Adrenal gland (tissue), 9 donors: ENCODE measurements at regions not wholly inside any gene's neighbourhood (a gene's known extent, or its start where the extent isn't known, plus 50 kb on each side); places are given as distances from the start of the nearest gene placed in this dataset.

Source experiments
- DNase-seq, 7 donors: peaks; one replicate each; pipeline ENCODE4 v3.0.0-alpha.2; 2019 to 2020
- H3K27ac ChIP-seq, 5 donors: fragments of 200-600 bp; sonication (generic) in 4 of 5; 1 replicate in 3 of 5; 2 replicates in 2 of 5; pipeline versions ENCODE4 v1.5.1 to v1.8.0; 2016 to 2020; ENCODE audit warnings: mild to moderate bottlenecking in 1 of 5
- H3K27me3 ChIP-seq: fragments of 200-600 bp; 2 replicates; pipeline ENCODE4 v1.8.0; 2021
- H3K36me3 ChIP-seq, 2 donors: fragments of 200-600 bp; replicated peaks in 1 of 2; 1 replicate in 1 of 2; 2 replicates in 1 of 2; pipeline versions ENCODE4 v1.5.1 to v1.8.0; 2018 to 2022
- H3K4me1 ChIP-seq, 2 donors: fragments of 200-600 bp; replicated peaks in 1 of 2; 1 replicate in 1 of 2; 2 replicates in 1 of 2; pipeline versions ENCODE4 v1.5.1 to v1.8.0; 2018 to 2021
- H3K4me3 ChIP-seq, 4 donors: fragments of 200-600 bp; sonication (generic) in 3 of 4; one replicate each; pipeline ENCODE4 v1.5.1; 2016 to 2018
- H3K9me3 ChIP-seq, 3 donors: fragments of 200-600 bp; sonication (generic) in 1 of 3; replicated peaks in 1 of 3; 1 replicate in 2 of 3; 2 replicates in 1 of 3; pipeline versions ENCODE4 v1.5.1 to v1.8.0; 2016 to 2021
- POLR2A ChIP-seq, 2 donors: fragments of 450-650 bp; IDR thresholded peaks; one replicate each; pipeline ENCODE4 v1.6.1; 2017; ENCODE audit warnings: antibody characterized with exemption in 2 of 2, mild to moderate bottlenecking in 2 of 2, moderate library complexity in 1 of 2
- WGBS, 4 donors: extraction: QIAGEN DNeasy Blood & Tissue Kit in 2 of 4; methylation state at CpG; one replicate each; pipeline versions ENCODE4 v1.1.5 to v1.1.7; 2013 to 2017; 5-methylcytosine and 5-hydroxymethylcytosine counted together
- intact Hi-C, 2 donors: fragments of 100-400 bp; cut with DNase I; formaldehyde crosslinking; loops; one replicate each; pipeline versions ENCODE4 v1.14.1 to v1.15.0; 2022 to 2023
- TF ChIP-seq, protein P1 (sequence below), 6 experiments: fragments of 450-650 bp in 4 of 6; fragments of 200-600 bp in 2 of 6; sonication (generic) in 1 of 6; IDR thresholded peaks; 1 replicate in 5 of 6; 2 replicates in 1 of 6; pipeline versions ENCODE4 v1.5.1 to v1.8.0; 2016 to 2021; ENCODE audit warnings: antibody characterized with exemption in 6 of 6, mild to moderate bottlenecking in 2 of 6, moderate library complexity in 1 of 6
- donor health status: healthy with polysubstance abuse.
- donor health status: Bipolar disorder and iron deficiency.
- donor health status: DM: yes; HTN: yes; CAD: no.
- donor health status: DM: no; HTN: no; CAD: no.
- donor health status: DM: no; HTN: no; CAD: no.

- 57 to 80% (median 75%) methylated on average over 1 of the region's 1 CpG for WGBS, 4 donors
- Histone ChIP-seq H3K4me3 (no peak overlapping the region), H3K9me3 (no peaks in the 10 kb centered on the region), H3K27ac (no peak overlapping the region), H3K4me1 (no peaks in the 10 kb centered on the region), H3K27me3 (peaks cover 14% of the 10 kb centered on the region), H3K36me3 (no peaks in the 10 kb centered on the region)
- intact Hi-C loops = no loop called here
- DNase-seq = no peak
- TF ChIP-seq POLR2A (IDR thresholded peaks at IDR 0.05) = no peak
- TF ChIP-seq, protein P1, sequence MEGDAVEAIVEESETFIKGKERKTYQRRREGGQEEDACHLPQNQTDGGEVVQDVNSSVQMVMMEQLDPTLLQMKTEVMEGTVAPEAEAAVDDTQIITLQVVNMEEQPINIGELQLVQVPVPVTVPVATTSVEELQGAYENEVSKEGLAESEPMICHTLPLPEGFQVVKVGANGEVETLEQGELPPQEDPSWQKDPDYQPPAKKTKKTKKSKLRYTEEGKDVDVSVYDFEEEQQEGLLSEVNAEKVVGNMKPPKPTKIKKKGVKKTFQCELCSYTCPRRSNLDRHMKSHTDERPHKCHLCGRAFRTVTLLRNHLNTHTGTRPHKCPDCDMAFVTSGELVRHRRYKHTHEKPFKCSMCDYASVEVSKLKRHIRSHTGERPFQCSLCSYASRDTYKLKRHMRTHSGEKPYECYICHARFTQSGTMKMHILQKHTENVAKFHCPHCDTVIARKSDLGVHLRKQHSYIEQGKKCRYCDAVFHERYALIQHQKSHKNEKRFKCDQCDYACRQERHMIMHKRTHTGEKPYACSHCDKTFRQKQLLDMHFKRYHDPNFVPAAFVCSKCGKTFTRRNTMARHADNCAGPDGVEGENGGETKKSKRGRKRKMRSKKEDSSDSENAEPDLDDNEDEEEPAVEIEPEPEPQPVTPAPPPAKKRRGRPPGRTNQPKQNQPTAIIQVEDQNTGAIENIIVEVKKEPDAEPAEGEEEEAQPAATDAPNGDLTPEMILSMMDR (IDR thresholded peaks at IDR 0.05) = no peak
Observed at GRCh38 chrX:26606971-26607370, 391.0 kb downstream of the MAGEB5 start.

GRCh38 chrX:26597981-26598380 lies 382.0 kb downstream of the MAGEB5 start:
- Histone ChIP-seq H3K36me3 (no peaks in the 10 kb centered on the region), H3K9me3 (no peaks in the 10 kb centered on the region), H3K4me1 (no peaks in the 10 kb centered on the region), H3K4me3 (no peak overlapping the region), H3K27me3 (no peaks in the 10 kb centered on the region), H3K27ac (no peak overlapping the region)
- intact Hi-C loops = no loop called here
- DNase-seq = no peak
- WGBS, 4 donors = 29 to 70% (median 42%) methylated on average over 2 of the region's 2 CpGs
- TF ChIP-seq POLR2A (IDR thresholded peaks at IDR 0.05) = no peak
- TF ChIP-seq, protein P1 (IDR thresholded peaks at IDR 0.05) = no peak

GRCh38 chrX:26590849-26591248 lies 374.9 kb downstream of the MAGEB5 start:
- intact Hi-C loops = no loop called here
- H3K36me3 ChIP-seq = no peaks in the 10 kb centered on the region
- no peaks in the 10 kb centered on the region for H3K27me3 ChIP-seq
- no peaks in the 10 kb centered on the region for H3K4me1 ChIP-seq
- WGBS, 4 donors = 75 to 83% (median 77%) methylated on average over 6 of the region's 6 CpGs
- no peak for TF ChIP-seq POLR2A (IDR thresholded peaks at IDR 0.05)
- TF ChIP-seq, protein P1 (IDR thresholded peaks at IDR 0.05) = no peak
- H3K4me3 ChIP-seq = no peak overlapping the region
- no peak for DNase-seq
- no peaks in the 10 kb centered on the region for H3K9me3 ChIP-seq
- H3K27ac ChIP-seq = no peak overlapping the region

DNA sequence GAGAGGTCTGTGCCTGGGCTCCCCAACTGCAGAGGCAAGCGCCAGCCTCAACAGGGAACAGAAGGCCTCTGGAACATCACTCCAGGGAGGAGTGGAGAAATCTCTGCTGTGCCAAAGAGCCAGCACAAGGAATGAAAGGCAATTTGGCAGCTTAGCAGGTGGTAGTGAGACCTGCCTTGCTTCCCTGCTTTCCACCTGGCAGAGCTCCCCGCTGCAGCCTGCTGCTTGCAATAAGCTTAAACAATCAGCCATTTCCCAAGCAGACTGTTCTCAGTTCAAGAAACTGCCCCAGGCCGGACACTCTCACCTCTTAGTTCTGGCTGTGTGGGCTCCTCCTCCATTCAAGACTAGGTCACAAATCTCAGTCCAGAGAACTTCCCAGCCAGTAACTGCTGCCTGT lies 370.6 kb downstream of the MAGEB5 start:
- no peak for DNase-seq
- H3K36me3 ChIP-seq = no peaks in the 10 kb centered on the region
- intact Hi-C loops = no loop called here
- no peaks in the 10 kb centered on the region for H3K4me1 ChIP-seq
- no peaks in the 10 kb centered on the region for H3K9me3 ChIP-seq
- no peak overlapping the region for H3K4me3 ChIP-seq
- no peaks in the 10 kb centered on the region for H3K27me3 ChIP-seq
- WGBS, 4 donors = 50 to 87% (median 72%) methylated on average over 2 to 3 of the region's 3 CpGs
- H3K27ac ChIP-seq = no peak overlapping the region
- TF ChIP-seq, protein P1 (IDR thresholded peaks at IDR 0.05) = no peak
- no peak for TF ChIP-seq POLR2A (IDR thresholded peaks at IDR 0.05)
